GM18870 (cell line): ENCODE measurements at regions not wholly inside any gene's neighbourhood (a gene's known extent, or its start where the extent isn't known, plus 50 kb on each side); places are given as distances from the start of the nearest gene placed in this dataset.

ENCODE experiments used
- ATAC-seq: cut with Tn5 transposase; IDR thresholded peaks from one replicate; pipeline ENCODE4 v1.9.1; 2021; ENCODE audit warnings: moderate library complexity; ENCODE audit not compliant: unreplicated experiment

DNA sequence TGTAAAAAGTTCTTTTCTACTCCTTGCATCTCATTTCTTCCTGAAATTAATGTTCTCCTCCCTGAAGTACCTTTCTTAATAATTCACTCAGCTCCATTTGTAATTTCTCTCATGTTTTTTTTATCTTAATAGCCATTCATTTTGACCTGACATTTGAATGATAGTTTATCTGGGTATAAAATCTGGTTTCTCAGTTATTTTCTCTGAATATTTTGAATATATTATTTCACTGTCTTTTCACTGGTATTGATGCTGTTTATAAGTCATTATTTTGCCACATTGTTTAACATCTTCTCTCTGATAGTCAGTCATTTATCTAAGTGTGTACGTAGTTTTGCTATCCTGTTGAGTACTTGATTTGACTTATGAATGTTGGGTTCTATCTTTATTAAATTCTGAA is 68.8 kb upstream of the ARHGAP18 start:
- no peak for ATAC-seq

DNA sequence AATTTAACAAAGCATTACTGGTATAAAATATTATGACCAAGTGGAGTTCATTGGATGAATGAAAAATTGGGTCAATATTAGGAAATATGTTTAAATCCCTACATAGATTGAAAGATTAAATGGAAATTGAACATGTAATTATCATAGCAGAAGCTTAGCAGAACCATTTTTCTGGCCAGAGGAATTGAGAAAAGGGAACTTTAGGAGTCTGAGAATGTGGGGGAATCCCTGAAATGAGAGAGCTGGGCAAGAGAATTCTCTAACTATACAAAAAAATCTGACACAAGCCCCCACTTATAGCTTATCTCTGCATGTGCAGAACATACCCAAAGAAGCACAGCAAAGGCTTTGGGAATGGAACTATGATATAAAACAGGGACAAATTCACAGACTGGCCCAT is 67.4 kb upstream of the ARHGAP18 start:
- ATAC-seq, result no peak

DNA sequence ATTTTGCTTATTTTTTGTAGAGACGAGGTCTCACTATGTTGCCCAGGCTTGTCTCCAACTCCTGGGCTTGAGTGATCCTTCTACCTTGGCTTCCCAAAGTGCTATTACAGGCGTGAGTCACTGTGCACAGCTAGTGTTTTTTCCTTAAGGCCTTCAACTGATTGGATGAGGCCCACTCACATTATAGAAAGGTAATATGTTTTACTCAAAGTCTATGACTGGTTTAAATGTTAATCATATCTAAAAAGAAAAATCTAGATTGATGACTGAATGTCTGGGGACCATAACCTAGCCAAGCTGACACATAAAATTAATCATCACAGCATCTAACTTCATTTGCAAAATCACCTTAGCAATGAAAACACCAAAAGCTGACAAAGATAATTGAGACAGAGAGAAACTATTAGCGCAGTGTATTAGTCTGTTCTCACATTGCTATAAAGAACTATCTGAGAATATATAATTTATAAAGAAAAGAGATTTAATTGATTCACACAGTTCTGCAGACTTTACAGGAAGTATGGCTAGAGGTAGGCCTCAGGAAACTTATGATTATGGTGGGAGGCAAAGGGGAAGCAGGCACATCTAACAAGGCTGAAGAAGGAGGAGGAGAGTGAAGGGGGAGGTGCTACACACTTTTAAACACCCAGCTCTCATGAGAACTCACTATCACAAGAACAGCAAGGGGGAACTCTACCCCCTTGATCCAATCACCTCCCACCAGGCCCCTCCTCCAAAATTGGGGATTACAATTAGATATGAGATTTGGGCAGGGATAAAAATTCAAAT is 66.8 kb upstream of the ARHGAP18 start:
- no peak for ATAC-seq

GRCh38 chr6:129774697-129775447 is 64.9 kb upstream of the ARHGAP18 start:
- peak; percentile 54 for ATAC-seq

DNA sequence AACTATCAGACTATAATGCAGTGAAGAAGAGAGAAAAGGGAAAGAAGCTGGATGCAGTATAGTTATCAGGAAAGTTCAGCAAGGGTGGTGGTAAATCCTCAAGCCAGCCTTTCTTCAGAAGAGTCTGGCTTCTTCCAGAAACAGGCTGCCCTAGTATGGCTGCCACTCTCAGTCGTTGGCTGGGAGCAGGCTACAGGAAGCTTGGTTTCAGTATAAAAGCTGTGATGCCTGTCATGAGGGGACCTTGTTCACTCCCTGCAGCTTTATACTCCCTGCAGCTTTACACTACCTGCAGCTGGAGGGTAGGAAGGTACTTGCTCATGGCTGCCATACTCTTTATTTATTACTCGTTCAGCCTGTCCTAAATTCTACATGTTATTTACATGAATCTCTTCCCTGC is 63.3 kb upstream of the ARHGAP18 start:
- ATAC-seq, result no peak

DNA sequence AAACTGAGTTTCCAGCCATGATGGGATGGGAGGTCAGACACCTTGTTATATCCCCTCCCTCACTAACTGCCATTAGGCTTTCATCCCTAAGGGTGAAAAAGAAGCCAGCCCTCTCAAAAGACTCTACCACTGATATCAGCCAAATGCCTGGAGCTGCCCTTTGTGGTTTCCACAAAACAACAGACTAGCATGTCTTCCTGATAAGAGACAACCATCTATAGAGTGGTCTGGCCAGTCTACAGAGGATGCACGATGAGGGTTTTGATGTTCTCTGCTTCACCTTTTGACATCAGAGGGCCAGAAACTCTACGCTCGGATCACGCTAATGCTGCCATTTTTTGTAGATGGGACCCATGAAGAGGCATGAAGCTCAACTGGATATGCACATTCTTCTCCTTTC is 61.7 kb upstream of the ARHGAP18 start:
- ATAC-seq, result no peak

DNA sequence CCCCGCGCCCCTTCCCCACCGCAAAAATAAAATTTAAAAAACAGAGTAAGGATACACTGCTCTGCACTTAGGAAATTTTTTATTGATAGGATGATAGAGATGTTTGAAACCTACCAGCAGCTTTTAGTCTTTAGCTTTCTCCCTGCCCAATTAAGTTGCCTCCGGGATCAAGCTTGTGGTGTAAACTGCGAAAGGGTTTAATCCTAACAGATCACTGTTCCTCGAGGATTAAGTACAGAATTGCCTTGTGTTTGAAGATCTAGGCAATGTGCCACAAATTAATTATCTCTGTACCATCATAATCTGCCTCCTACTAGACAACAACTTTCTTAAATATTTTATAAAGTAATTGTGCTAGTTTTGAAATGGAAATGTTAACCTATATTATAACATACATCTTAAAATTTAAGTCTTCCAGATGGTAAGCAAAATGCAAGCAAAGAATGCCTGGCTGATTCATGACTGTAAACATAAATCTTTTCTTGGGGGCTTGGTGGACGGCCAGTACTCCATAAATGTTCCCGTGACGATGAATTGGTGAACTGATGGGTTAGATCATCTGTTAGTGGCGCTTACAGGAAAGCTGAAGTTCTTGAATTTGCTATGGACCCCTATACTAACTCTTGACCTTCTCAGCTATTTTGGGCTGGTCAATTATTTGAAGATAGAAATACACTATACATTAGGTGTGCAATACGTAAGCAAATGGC is 58.0 kb upstream of the ARHGAP18 start:
- ATAC-seq, result no peak

- ATAC-seq, result peak; percentile 89
Observed at GRCh38 chr6:129766959-129767728, 57.2 kb upstream of the ARHGAP18 start.

DNA sequence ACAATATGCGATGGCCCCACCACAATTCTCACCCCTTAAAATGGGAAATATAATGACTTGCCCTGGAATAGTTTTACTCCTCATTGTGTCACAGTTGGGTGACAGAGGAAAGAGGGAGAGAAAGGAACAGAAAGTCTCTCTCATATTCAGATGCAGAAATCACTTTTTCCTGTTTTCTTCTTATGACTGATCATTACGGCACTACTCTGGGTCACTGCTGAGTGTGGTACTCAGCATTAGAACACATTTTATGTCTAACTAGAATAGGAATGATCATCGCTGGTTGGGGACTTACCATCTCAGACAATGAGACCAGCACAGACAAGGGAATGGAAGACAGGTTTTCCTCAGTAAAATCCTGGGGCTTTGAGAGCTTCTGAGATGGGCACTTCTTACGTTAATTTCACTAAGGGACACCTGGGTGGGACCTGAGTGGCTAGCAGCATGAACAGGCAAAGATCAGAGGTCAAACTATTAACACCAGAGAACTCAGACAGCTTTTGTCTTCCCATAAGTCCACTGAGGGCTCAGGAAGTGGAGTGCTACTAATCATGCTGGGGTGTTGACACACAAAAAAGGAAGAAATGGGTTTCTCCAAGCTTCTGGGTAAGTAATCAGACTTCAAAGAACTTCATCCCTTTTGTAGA is 54.9 kb upstream of the ARHGAP18 start:
- ATAC-seq, result no peak

- ATAC-seq, result no peak
Observed at GRCh38 chr6:129759796-129760605, 50.0 kb upstream of the ARHGAP18 start.
